GM23338 (cell line): ENCODE measurements at regions not wholly inside any gene's neighbourhood (a gene's known extent, or its start where the extent isn't known, plus 50 kb on each side); places are given as distances from the start of the nearest gene placed in this dataset.

Source experiments
- EZH2 ChIP-seq: fragments of 200-600 bp; sonication (generic); IDR thresholded peaks from one replicate; pipeline ENCODE4 v1.8.0; 2017; ENCODE audit warnings: antibody characterized with exemption, mild to moderate bottlenecking, low read depth; ENCODE audit not compliant: unreplicated experiment
- EZH2phosphoT487 ChIP-seq: fragments of 200-600 bp; sonication (generic); IDR thresholded peaks from one replicate; pipeline ENCODE4 v1.8.1; 2018; ENCODE audit warnings: antibody characterized with exemption; ENCODE audit not compliant: unreplicated experiment
- POLR2AphosphoS5 ChIP-seq: IDR thresholded peaks from 2 replicates; pipeline ENCODE4 v1.6.1; 2016; ENCODE audit warnings: antibody characterized with exemption, low read depth
- TF ChIP-seq, protein P1 (sequence below), 2 experiments: fragments of 200-600 bp in 1 of 2; sonication (generic) in 1 of 2; conservative IDR thresholded peaks; 2 replicates each; pipeline versions ENCODE4 v1.5.1 to v1.6.1; 2016 to 2017; ENCODE audit warnings: antibody characterized with exemption in 2 of 2, low read depth in 2 of 2, mild to moderate bottlenecking in 2 of 2, moderate library complexity in 1 of 2
- TF ChIP-seq, protein P2 (sequence below): IDR thresholded peaks from one replicate; pipeline ENCODE4 v1.6.1; 2018; ENCODE audit warnings: antibody characterized with exemption; ENCODE audit not compliant: unreplicated experiment

DNA sequence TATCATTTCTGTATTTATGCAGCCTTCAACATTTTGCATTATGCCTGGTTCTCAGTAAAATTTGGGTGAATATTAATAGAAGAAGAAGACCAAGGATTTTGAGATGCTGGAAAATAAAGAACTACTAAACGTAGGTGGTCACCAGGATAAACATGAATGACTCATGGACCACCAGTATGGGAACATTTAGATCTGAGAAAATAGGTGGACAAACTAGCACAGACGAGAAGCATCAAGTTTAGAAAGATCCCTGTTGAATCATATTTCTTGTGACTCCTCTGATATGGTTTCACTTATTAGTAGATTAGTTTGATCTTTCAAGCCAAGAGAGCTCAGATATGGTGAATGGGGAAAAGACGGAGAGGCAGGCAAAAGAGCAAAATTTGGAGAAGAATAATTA is 97.9 kb downstream of the RAP2B start:
- TF ChIP-seq, protein P1, sequence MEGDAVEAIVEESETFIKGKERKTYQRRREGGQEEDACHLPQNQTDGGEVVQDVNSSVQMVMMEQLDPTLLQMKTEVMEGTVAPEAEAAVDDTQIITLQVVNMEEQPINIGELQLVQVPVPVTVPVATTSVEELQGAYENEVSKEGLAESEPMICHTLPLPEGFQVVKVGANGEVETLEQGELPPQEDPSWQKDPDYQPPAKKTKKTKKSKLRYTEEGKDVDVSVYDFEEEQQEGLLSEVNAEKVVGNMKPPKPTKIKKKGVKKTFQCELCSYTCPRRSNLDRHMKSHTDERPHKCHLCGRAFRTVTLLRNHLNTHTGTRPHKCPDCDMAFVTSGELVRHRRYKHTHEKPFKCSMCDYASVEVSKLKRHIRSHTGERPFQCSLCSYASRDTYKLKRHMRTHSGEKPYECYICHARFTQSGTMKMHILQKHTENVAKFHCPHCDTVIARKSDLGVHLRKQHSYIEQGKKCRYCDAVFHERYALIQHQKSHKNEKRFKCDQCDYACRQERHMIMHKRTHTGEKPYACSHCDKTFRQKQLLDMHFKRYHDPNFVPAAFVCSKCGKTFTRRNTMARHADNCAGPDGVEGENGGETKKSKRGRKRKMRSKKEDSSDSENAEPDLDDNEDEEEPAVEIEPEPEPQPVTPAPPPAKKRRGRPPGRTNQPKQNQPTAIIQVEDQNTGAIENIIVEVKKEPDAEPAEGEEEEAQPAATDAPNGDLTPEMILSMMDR (conservative IDR thresholded peaks at IDR 0.05; ENCODE audit: low read depth in 2 of 2): no peak
- no peak for TF ChIP-seq POLR2AphosphoS5
- TF ChIP-seq EZH2: no peak
- TF ChIP-seq EZH2phosphoT487: no peak
- TF ChIP-seq, protein P2, sequence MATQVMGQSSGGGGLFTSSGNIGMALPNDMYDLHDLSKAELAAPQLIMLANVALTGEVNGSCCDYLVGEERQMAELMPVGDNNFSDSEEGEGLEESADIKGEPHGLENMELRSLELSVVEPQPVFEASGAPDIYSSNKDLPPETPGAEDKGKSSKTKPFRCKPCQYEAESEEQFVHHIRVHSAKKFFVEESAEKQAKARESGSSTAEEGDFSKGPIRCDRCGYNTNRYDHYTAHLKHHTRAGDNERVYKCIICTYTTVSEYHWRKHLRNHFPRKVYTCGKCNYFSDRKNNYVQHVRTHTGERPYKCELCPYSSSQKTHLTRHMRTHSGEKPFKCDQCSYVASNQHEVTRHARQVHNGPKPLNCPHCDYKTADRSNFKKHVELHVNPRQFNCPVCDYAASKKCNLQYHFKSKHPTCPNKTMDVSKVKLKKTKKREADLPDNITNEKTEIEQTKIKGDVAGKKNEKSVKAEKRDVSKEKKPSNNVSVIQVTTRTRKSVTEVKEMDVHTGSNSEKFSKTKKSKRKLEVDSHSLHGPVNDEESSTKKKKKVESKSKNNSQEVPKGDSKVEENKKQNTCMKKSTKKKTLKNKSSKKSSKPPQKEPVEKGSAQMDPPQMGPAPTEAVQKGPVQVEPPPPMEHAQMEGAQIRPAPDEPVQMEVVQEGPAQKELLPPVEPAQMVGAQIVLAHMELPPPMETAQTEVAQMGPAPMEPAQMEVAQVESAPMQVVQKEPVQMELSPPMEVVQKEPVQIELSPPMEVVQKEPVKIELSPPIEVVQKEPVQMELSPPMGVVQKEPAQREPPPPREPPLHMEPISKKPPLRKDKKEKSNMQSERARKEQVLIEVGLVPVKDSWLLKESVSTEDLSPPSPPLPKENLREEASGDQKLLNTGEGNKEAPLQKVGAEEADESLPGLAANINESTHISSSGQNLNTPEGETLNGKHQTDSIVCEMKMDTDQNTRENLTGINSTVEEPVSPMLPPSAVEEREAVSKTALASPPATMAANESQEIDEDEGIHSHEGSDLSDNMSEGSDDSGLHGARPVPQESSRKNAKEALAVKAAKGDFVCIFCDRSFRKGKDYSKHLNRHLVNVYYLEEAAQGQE: no peak
